ENCODE measurements at regions not wholly inside any gene's neighbourhood (a gene's known extent, or its start where the extent isn't known, plus 50 kb on each side); places are given as distances from the start of the nearest gene placed in this dataset.
A peak's percentile ranks its signal among the peaks of the same experiment; 100 is the strongest.

DNA sequence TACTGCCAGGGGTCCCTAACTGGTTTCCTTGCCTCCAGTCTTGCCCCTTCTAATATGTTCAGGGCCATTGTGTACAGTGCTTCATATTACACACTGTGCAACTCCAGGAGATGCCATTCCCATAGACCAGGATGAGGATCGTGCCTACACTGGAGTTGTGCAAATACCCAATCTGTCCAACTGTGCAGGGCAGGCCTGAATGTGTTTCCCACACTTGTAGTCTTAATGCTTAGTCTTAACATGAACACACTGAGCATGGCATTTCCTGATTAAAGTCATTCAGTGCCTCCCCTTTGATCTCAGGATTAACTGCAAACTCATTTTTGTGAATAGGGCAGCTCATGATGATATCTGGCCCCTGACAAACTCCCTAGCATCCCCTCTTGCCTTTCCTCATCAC, 165.5 kb downstream of the TTC8 start:
- H3K23ac ChIP-seq (ENCODE audit: low read depth, low read length), result no peak overlapping the region
- peaks cover 8% of the 10 kb centered on the region for H3K4me1 ChIP-seq (ENCODE audit: control insufficient read depth, insufficient read depth, low read length)
- H3K4me2 ChIP-seq (ENCODE audit: low read depth, low read length), result no peak overlapping the region
- H3K36me3 ChIP-seq (ENCODE audit: control insufficient read depth, insufficient read depth, low read length), result no peaks in the 10 kb centered on the region
- no peak overlapping the region for H2AK9ac ChIP-seq (replicated peaks; ENCODE audit: low read depth, low read length, poor library complexity)
- H3K4ac ChIP-seq (ENCODE audit: low read depth, low read length), result no peak overlapping the region
- H3K9me3 ChIP-seq (ENCODE audit: control insufficient read depth, insufficient read depth, low read length), result no peaks in the 10 kb centered on the region; the same call in 1 of the 2 replicates
- ATAC-seq (ENCODE audit: low read depth), result no peak
- H4K20me1 ChIP-seq (ENCODE audit: insufficient read depth, low read length), result no peaks in the 10 kb centered on the region
- CTCF ChIA-PET, result no interaction called here
- no peak overlapping the region for H2BK120ac ChIP-seq (ENCODE audit: low read depth, low read length)
- H2AK5ac ChIP-seq (ENCODE audit: low read depth, low read length), result peak overlapping the region; percentile 53; the same call in 1 of the 2 replicates
- in situ Hi-C loops (cut with MboI; ENCODE audit: low sequenced_read_pairs), result no loop called here
- H3K27ac ChIP-seq (ENCODE audit: insufficient read depth, low read length), result no peak overlapping the region
- intact Hi-C loops (cut with micrococcal nuclease), result no loop called here
- no CpG with 5 or more reads among the region's 1 CpG for WGBS, 2 experiments (ENCODE audit: extremely low coverage in 2 of 2, insufficient read length in 1 of 2)
- H3K56ac ChIP-seq (ENCODE audit: extremely low read depth, insufficient read depth, low read length), result no peak overlapping the region
- POLR2A ChIA-PET (ENCODE audit: unreplicated experiment), result no interaction called here
- H2BK5ac ChIP-seq (ENCODE audit: low read depth, low read length, poor library complexity, severe bottlenecking), result no peak overlapping the region
- no peak overlapping the region for H4K5ac ChIP-seq (ENCODE audit: low read depth, low read length)
- H3K14ac ChIP-seq (replicated peaks; ENCODE audit: low read depth, low read length), result 0 out of 2 replicates have a peak overlapping the region, but pooled peaks have one; percentile 6
- H3K9ac ChIP-seq (ENCODE audit: low read depth, low read length), result no peak overlapping the region
- H4K91ac ChIP-seq (ENCODE audit: insufficient read depth, low read depth, low read length), result no peak overlapping the region
- DNase-seq, result no peak
- no peaks in the 10 kb centered on the region; the same call in 1 of the 2 replicates for H3K9me1 ChIP-seq (ENCODE audit: insufficient read depth, low read length)
- H2AFZ ChIP-seq (replicated peaks; ENCODE audit: low read length, poor library complexity), result no peak overlapping the region
- TF ChIP-seq RAD21 (IDR thresholded peaks at IDR 0.05; ENCODE audit: low read length) (no peak), RFX5 (IDR thresholded peaks at IDR 0.05; ENCODE audit: low read depth, low read length) (no peak), CHD1 (IDR thresholded peaks at IDR 0.05; ENCODE audit: low read depth, low read length) (no peak), RCOR1 (IDR thresholded peaks at IDR 0.05; ENCODE audit: insufficient replicate concordance, low read length) (no peak), MAZ (IDR thresholded peaks at IDR 0.05; ENCODE audit: borderline replicate concordance, low read depth, low read length) (no peak), MAFK (IDR thresholded peaks at IDR 0.05; ENCODE audit: low read depth, low read length) (no peak)
- no peaks in the 10 kb centered on the region for H3K79me1 ChIP-seq (ENCODE audit: low read depth in 1 of 2, low read length in 2 of 2)
- no peak overlapping the region; the same call in 2 of the 3 replicates for H2BK15ac ChIP-seq (ENCODE audit: low read depth, low read length)
- H3K18ac ChIP-seq (ENCODE audit: low read depth, low read length), result no peak overlapping the region
- peak overlapping the region; percentile 21; the same call in 1 of the 2 replicates for H2BK20ac ChIP-seq (ENCODE audit: low read depth, low read length)
- no peaks in the 10 kb centered on the region for H3K27me3 ChIP-seq (ENCODE audit: control insufficient read depth, insufficient read depth, low read length)
- H3K4me3 ChIP-seq (ENCODE audit: insufficient read depth, low read depth, low read length), result no peak overlapping the region
- no TSS peak for BruUV-seq (replicated peaks)
- dilution Hi-C loops (cut with HindIII; ENCODE audit: low sequenced_read_pairs, unreplicated experiment), result no loop called here
- no peak overlapping the region for H4K8ac ChIP-seq (ENCODE audit: low read depth in 2 of 2, low read length in 2 of 2)

All from IMR-90 (cell line).